Thyroid gland (tissue), 4 donors: ENCODE measurements at regions not wholly inside any gene's neighbourhood (a gene's known extent, or its start where the extent isn't known, plus 50 kb on each side); places are given as distances from the start of the nearest gene placed in this dataset.

Source experiments
- DNase-seq, 2 donors: peaks; one replicate each; pipeline ENCODE4 v3.0.0-alpha.2; 2019
- H3K27ac ChIP-seq, 3 donors: fragments of 200-600 bp; sonication (generic); 1 replicate in 2 of 3; 2 replicates in 1 of 3; pipeline ENCODE4 v1.5.1; 2016 to 2019; ENCODE audit warnings: mild to moderate bottlenecking in 1 of 3, moderate library complexity in 1 of 3
- H3K27me3 ChIP-seq: fragments of 200-600 bp; sonication (generic); one replicate; pipeline ENCODE4 v1.5.1; 2019
- H3K36me3 ChIP-seq, 2 donors: fragments of 200-600 bp; sonication (generic); one replicate each; pipeline ENCODE4 v1.5.1; 2016 to 2019
- H3K4me1 ChIP-seq, 2 donors: fragments of 200-600 bp; sonication (generic); one replicate each; pipeline ENCODE4 v1.5.1; 2017 to 2019
- H3K4me3 ChIP-seq, 3 donors: fragments of 200-600 bp; sonication (generic); replicated peaks in 1 of 3; 1 replicate in 2 of 3; 2 replicates in 1 of 3; pipeline ENCODE4 v1.5.1; 2016; ENCODE audit warnings: mild to moderate bottlenecking in 1 of 3
- H3K9me3 ChIP-seq: fragments of 200-600 bp; sonication (generic); one replicate; pipeline ENCODE4 v1.5.1; 2017
- CTCF ChIP-seq, 6 experiments: fragments of 200-600 bp in 3 of 6; fragments of 450-650 bp in 3 of 6; sonication (generic) in 3 of 6; IDR thresholded peaks; one replicate each; pipeline ENCODE4 v1.5.1; 2016 to 2019; ENCODE audit warnings: antibody characterized with exemption in 6 of 6, mild to moderate bottlenecking in 2 of 6, inconsistent platforms in 1 of 6, moderate library complexity in 1 of 6
- POLR2A ChIP-seq, 2 donors: fragments of 450-650 bp; IDR thresholded peaks; one replicate each; pipeline ENCODE4 v1.6.1; 2017; ENCODE audit warnings: antibody characterized with exemption in 2 of 2, mild to moderate bottlenecking in 2 of 2, moderate library complexity in 1 of 2
- WGBS, 2 donors: methylation state at CpG; one replicate each; pipeline ENCODE4 v1.1.5; 2017; 5-methylcytosine and 5-hydroxymethylcytosine counted together
- intact Hi-C: fragments of 100-400 bp; cut with DNase I; formaldehyde crosslinking; loops from one replicate; pipeline ENCODE4 v1.15.1; 2023

GRCh38 chr4:114076899-114077570 lies 97.6 kb upstream of the ARSJ start:
- H3K9me3 ChIP-seq = no peaks in the 10 kb centered on the region
- no peaks in the 10 kb centered on the region for H3K27me3 ChIP-seq
- no peak for TF ChIP-seq CTCF (IDR thresholded peaks at IDR 0.05)
- TF ChIP-seq POLR2A (IDR thresholded peaks at IDR 0.05) = no peak
- H3K4me1 ChIP-seq = no peaks in the 10 kb centered on the region
- intact Hi-C loops = no loop called here
- no peaks in the 10 kb centered on the region for H3K36me3 ChIP-seq
- H3K27ac ChIP-seq = no peak overlapping the region
- H3K4me3 ChIP-seq = no peak overlapping the region
- no peak for DNase-seq
- 79 to 90% methylated on average over 1 of the region's 1 CpG for WGBS, 2 donors

GRCh38 chr4:114077610-114078009 lies 98.2 kb upstream of the ARSJ start:
- no peak for DNase-seq
- Histone ChIP-seq H3K4me1 (no peaks in the 10 kb centered on the region), H3K9me3 (no peaks in the 10 kb centered on the region), H3K4me3 (no peak overlapping the region), H3K27ac (no peak overlapping the region), H3K27me3 (no peaks in the 10 kb centered on the region), H3K36me3 (no peaks in the 10 kb centered on the region)
- intact Hi-C loops = no loop called here
- TF ChIP-seq CTCF (IDR thresholded peaks at IDR 0.05) = no peak
- no peak for TF ChIP-seq POLR2A (IDR thresholded peaks at IDR 0.05)

- Histone ChIP-seq H3K4me3 (no peak overlapping the region), H3K4me1 (no peaks in the 10 kb centered on the region), H3K27ac (no peak overlapping the region), H3K27me3 (no peaks in the 10 kb centered on the region), H3K36me3 (no peaks in the 10 kb centered on the region), H3K9me3 (no peaks in the 10 kb centered on the region)
- DNase-seq = no peak
- TF ChIP-seq POLR2A (IDR thresholded peaks at IDR 0.05) (no peak), CTCF (IDR thresholded peaks at IDR 0.05) (no peak)
- intact Hi-C loops = no loop called here
Measured at GRCh38 chr4:114078636-114079035, 99.2 kb upstream of the ARSJ start.

- DNase-seq = no peak
- H3K4me1 ChIP-seq = no peaks in the 10 kb centered on the region
- H3K27ac ChIP-seq = no peak overlapping the region
- H3K27me3 ChIP-seq = no peaks in the 10 kb centered on the region
- intact Hi-C loops = no loop called here
- TF ChIP-seq POLR2A (IDR thresholded peaks at IDR 0.05) (no peak), CTCF (IDR thresholded peaks at IDR 0.05) (no peak)
- no peaks in the 10 kb centered on the region for H3K36me3 ChIP-seq
- H3K9me3 ChIP-seq = no peaks in the 10 kb centered on the region
- no peak overlapping the region for H3K4me3 ChIP-seq
Measured at GRCh38 chr4:114081783-114082182, 102.3 kb upstream of the ARSJ start.

GRCh38 chr4:114082348-114082747 lies 102.9 kb upstream of the ARSJ start:
- no peaks in the 10 kb centered on the region for H3K36me3 ChIP-seq
- intact Hi-C loops = no loop called here
- no peak for DNase-seq
- WGBS, 2 donors = 86 to 87% methylated on average over 6 of the region's 6 CpGs
- no peak overlapping the region for H3K4me3 ChIP-seq
- H3K27me3 ChIP-seq = no peaks in the 10 kb centered on the region
- H3K27ac ChIP-seq = no peak overlapping the region
- no peaks in the 10 kb centered on the region for H3K9me3 ChIP-seq
- no peaks in the 10 kb centered on the region for H3K4me1 ChIP-seq
- no peak for TF ChIP-seq CTCF (IDR thresholded peaks at IDR 0.05)
- no peak for TF ChIP-seq POLR2A (IDR thresholded peaks at IDR 0.05)
